Rectal smooth muscle tissue (tissue), 1 donor: ENCODE measurements at regions not wholly inside any gene's neighbourhood (a gene's known extent, or its start where the extent isn't known, plus 50 kb on each side); places are given as distances from the start of the nearest gene placed in this dataset.
"Not testable (repeated sequence)": the region's sequence is repeated elsewhere in the genome, so short reads cannot be mapped to it uniquely, and the experiment has no call there.

Source experiments
- H3K27ac ChIP-seq: one replicate; pipeline ENCODE4 v1.7.0; 2013; ENCODE audit warnings: low read depth, low read length, inconsistent platforms
- H3K27me3 ChIP-seq: one replicate; pipeline ENCODE4 v1.7.0; 2013; ENCODE audit warnings: low read length; ENCODE audit not compliant: control insufficient read depth, insufficient read depth
- H3K36me3 ChIP-seq: one replicate; pipeline ENCODE4 v1.7.0; 2013; ENCODE audit warnings: low read length; ENCODE audit not compliant: control insufficient read depth, insufficient read depth
- H3K4me1 ChIP-seq: one replicate; pipeline ENCODE4 v1.7.0; 2013; ENCODE audit warnings: low read length; ENCODE audit not compliant: control insufficient read depth, insufficient read depth
- H3K4me3 ChIP-seq: one replicate; pipeline ENCODE4 v1.7.0; 2013; ENCODE audit warnings: low read length
- H3K9ac ChIP-seq: one replicate; pipeline ENCODE4 v1.7.0; 2013; ENCODE audit warnings: low read length

- Histone ChIP-seq H3K9ac (no peak overlapping the region), H3K36me3 (no peaks in the 10 kb centered on the region), H3K27ac (no peak overlapping the region), H3K4me3 (no peak overlapping the region), H3K27me3 (no peaks in the 10 kb centered on the region), H3K4me1 (no peaks in the 10 kb centered on the region)
Measured at GRCh38 chr5:101278011-101278687, 375.1 kb upstream of the ST8SIA4 start.

- Histone ChIP-seq H3K4me3 (no peak overlapping the region), H3K9ac (no peak overlapping the region), H3K27ac (no peak overlapping the region), H3K27me3 (no peaks in the 10 kb centered on the region), H3K36me3 (no peaks in the 10 kb centered on the region), H3K4me1 (no peaks in the 10 kb centered on the region)
Measured at GRCh38 chr5:101271945-101272344, 368.9 kb upstream of the ST8SIA4 start.

GRCh38 chr5:101271416-101271815 is 368.3 kb upstream of the ST8SIA4 start:
- Histone ChIP-seq H3K4me3 (no peak overlapping the region), H3K4me1 (no peaks in the 10 kb centered on the region), H3K9ac (no peak overlapping the region), H3K27me3 (no peaks in the 10 kb centered on the region), H3K27ac (no peak overlapping the region), H3K36me3 (no peaks in the 10 kb centered on the region)

GRCh38 chr5:101260857-101261256 is 357.8 kb upstream of the ST8SIA4 start:
- Histone ChIP-seq H3K4me3 (no peak overlapping the region), H3K27me3 (no peaks in the 10 kb centered on the region), H3K27ac (no peak overlapping the region), H3K4me1 (no peaks in the 10 kb centered on the region), H3K36me3 (no peaks in the 10 kb centered on the region), H3K9ac (no peak overlapping the region)

- Histone ChIP-seq H3K9ac (no peak overlapping the region), H3K27ac (no peak overlapping the region), H3K36me3 (no peaks in the 10 kb centered on the region), H3K27me3 (no peaks in the 10 kb centered on the region), H3K4me3 (no peak overlapping the region), H3K4me1 (no peaks in the 10 kb centered on the region)
Measured at GRCh38 chr5:101253096-101253495, 350.0 kb upstream of the ST8SIA4 start.

GRCh38 chr5:101244621-101245020 is 341.5 kb upstream of the ST8SIA4 start:
- H3K4me1 ChIP-seq: no peaks in the 10 kb centered on the region
- H3K9ac ChIP-seq: no peak overlapping the region
- H3K27ac ChIP-seq: no peak overlapping the region
- H3K36me3 ChIP-seq: no peaks in the 10 kb centered on the region
- H3K4me3 ChIP-seq: no peak overlapping the region
- H3K27me3 ChIP-seq: no peaks in the 10 kb centered on the region

- Histone ChIP-seq H3K9ac (no peak overlapping the region), H3K27me3 (no peaks in the 10 kb centered on the region), H3K4me1 (no peaks in the 10 kb centered on the region), H3K4me3 (no peak overlapping the region), H3K27ac (no peak overlapping the region), H3K36me3 (no peaks in the 10 kb centered on the region)
Measured at GRCh38 chr5:101212942-101213514, 309.9 kb upstream of the ST8SIA4 start.

GRCh38 chr5:101206534-101206933 is 303.5 kb upstream of the ST8SIA4 start:
- no peaks in the 10 kb centered on the region for H3K4me1 ChIP-seq
- no peaks in the 10 kb centered on the region for H3K27me3 ChIP-seq
- H3K36me3 ChIP-seq: no peaks in the 10 kb centered on the region
- no peak overlapping the region for H3K4me3 ChIP-seq
- H3K27ac ChIP-seq: no peak overlapping the region
- H3K9ac ChIP-seq: no peak overlapping the region

GRCh38 chr5:101205065-101205464 is 302.0 kb upstream of the ST8SIA4 start:
- H3K27ac ChIP-seq, H3K36me3 ChIP-seq, H3K4me3 ChIP-seq, H3K9ac ChIP-seq, H3K27me3 ChIP-seq, H3K4me1 ChIP-seq: not testable (repeated sequence)

GRCh38 chr5:101180365-101180764 is 277.3 kb upstream of the ST8SIA4 start:
- H3K27me3 ChIP-seq, H3K9ac ChIP-seq, H3K4me1 ChIP-seq, H3K36me3 ChIP-seq, H3K4me3 ChIP-seq, H3K27ac ChIP-seq: not testable (repeated sequence)

- H3K36me3 ChIP-seq: no peaks in the 10 kb centered on the region
- H3K27ac ChIP-seq: no peak overlapping the region
- no peaks in the 10 kb centered on the region for H3K4me1 ChIP-seq
- no peaks in the 10 kb centered on the region for H3K27me3 ChIP-seq
- H3K9ac ChIP-seq: no peak overlapping the region
- no peak overlapping the region for H3K4me3 ChIP-seq
Measured at GRCh38 chr5:101176605-101177004, 273.5 kb upstream of the ST8SIA4 start.

- Histone ChIP-seq H3K36me3 (no peaks in the 10 kb centered on the region), H3K27ac (no peak overlapping the region), H3K9ac (no peak overlapping the region), H3K27me3 (no peaks in the 10 kb centered on the region), H3K4me1 (no peaks in the 10 kb centered on the region), H3K4me3 (no peak overlapping the region)
Measured at GRCh38 chr5:101174981-101175380, 271.9 kb upstream of the ST8SIA4 start.

- H3K4me1 ChIP-seq: no peaks in the 10 kb centered on the region
- no peak overlapping the region for H3K4me3 ChIP-seq
- no peak overlapping the region for H3K27ac ChIP-seq
- no peak overlapping the region for H3K9ac ChIP-seq
- no peaks in the 10 kb centered on the region for H3K36me3 ChIP-seq
- H3K27me3 ChIP-seq: no peaks in the 10 kb centered on the region
Measured at GRCh38 chr5:101163088-101163487, 260.0 kb upstream of the ST8SIA4 start.
